A549 (cell line): ENCODE measurements at regions not wholly inside any gene's neighbourhood (a gene's known extent, or its start where the extent isn't known, plus 50 kb on each side); places are given as distances from the start of the nearest gene placed in this dataset.

Experiments used
- CTCF ChIP-seq: fragments of >200 bp; sonication (Bioruptor Twin); formaldehyde crosslinking; IDR thresholded peaks from 3 replicates; pipeline ENCODE4 v1.5.1; 2016
- POLR2A ChIP-seq: IDR thresholded peaks from 2 replicates; pipeline ENCODE4 v1.6.1; 2012; ENCODE audit warnings: mild to moderate bottlenecking, low read length
- RAD21 ChIP-seq, 2 experiments: fragments of >200 bp in 1 of 2; sonication (Bioruptor Twin) in 1 of 2; formaldehyde crosslinking in 1 of 2; IDR thresholded peaks in 1 of 2; conservative IDR thresholded peaks in 1 of 2; 2 replicates in 1 of 2; 3 replicates in 1 of 2; pipeline ENCODE4 v1.6.1; 2012 to 2018; ENCODE audit warnings: inconsistent platforms in 1 of 2
- TF ChIP-seq, protein P1 (sequence below): fragments of 150-350 bp; IDR thresholded peaks from 2 replicates; pipeline ENCODE4 v1.6.1; 2014; ENCODE audit warnings: low read depth, mild to moderate bottlenecking, low read length
- TF ChIP-seq, protein P2 (sequence below): fragments of 200-600 bp; sonication (generic); IDR thresholded peaks from 2 replicates; pipeline ENCODE4 v1.6.1; 2016; ENCODE audit warnings: antibody characterized with exemption, mild to moderate bottlenecking, moderate library complexity

- TF ChIP-seq RAD21 (conservative IDR thresholded peaks at IDR 0.05 in 1 of 2, IDR thresholded peaks at IDR 0.05 in 1 of 2) (no peak), CTCF (no peak), POLR2A (no peak)
- TF ChIP-seq, protein P1, sequence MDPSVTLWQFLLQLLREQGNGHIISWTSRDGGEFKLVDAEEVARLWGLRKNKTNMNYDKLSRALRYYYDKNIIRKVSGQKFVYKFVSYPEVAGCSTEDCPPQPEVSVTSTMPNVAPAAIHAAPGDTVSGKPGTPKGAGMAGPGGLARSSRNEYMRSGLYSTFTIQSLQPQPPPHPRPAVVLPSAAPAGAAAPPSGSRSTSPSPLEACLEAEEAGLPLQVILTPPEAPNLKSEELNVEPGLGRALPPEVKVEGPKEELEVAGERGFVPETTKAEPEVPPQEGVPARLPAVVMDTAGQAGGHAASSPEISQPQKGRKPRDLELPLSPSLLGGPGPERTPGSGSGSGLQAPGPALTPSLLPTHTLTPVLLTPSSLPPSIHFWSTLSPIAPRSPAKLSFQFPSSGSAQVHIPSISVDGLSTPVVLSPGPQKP, result no peak
- TF ChIP-seq, protein P2, sequence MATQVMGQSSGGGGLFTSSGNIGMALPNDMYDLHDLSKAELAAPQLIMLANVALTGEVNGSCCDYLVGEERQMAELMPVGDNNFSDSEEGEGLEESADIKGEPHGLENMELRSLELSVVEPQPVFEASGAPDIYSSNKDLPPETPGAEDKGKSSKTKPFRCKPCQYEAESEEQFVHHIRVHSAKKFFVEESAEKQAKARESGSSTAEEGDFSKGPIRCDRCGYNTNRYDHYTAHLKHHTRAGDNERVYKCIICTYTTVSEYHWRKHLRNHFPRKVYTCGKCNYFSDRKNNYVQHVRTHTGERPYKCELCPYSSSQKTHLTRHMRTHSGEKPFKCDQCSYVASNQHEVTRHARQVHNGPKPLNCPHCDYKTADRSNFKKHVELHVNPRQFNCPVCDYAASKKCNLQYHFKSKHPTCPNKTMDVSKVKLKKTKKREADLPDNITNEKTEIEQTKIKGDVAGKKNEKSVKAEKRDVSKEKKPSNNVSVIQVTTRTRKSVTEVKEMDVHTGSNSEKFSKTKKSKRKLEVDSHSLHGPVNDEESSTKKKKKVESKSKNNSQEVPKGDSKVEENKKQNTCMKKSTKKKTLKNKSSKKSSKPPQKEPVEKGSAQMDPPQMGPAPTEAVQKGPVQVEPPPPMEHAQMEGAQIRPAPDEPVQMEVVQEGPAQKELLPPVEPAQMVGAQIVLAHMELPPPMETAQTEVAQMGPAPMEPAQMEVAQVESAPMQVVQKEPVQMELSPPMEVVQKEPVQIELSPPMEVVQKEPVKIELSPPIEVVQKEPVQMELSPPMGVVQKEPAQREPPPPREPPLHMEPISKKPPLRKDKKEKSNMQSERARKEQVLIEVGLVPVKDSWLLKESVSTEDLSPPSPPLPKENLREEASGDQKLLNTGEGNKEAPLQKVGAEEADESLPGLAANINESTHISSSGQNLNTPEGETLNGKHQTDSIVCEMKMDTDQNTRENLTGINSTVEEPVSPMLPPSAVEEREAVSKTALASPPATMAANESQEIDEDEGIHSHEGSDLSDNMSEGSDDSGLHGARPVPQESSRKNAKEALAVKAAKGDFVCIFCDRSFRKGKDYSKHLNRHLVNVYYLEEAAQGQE, result no peak
Observed at GRCh38 chr7:20050241-20050966, 166.8 kb downstream of the MACC1 start.
